DOHH2 (cell line): ENCODE measurements at regions not wholly inside any gene's neighbourhood (a gene's known extent, or its start where the extent isn't known, plus 50 kb on each side); places are given as distances from the start of the nearest gene placed in this dataset.

Source experiments
- EZH2phosphoT487 ChIP-seq: fragments of 200-600 bp; sonication (generic); IDR thresholded peaks from 2 replicates; pipeline ENCODE4 v1.6.1; 2017; ENCODE audit warnings: borderline replicate concordance, mild to moderate bottlenecking, antibody characterized with exemption, low read length, moderate library complexity, mixed read lengths
- TF ChIP-seq, protein P1 (sequence below): fragments of 200-600 bp; sonication (generic); IDR thresholded peaks from one replicate; pipeline ENCODE4 v1.5.1; 2014; ENCODE audit warnings: antibody characterized with exemption, mild to moderate bottlenecking, low read depth, low read length; ENCODE audit not compliant: poor library complexity, severe bottlenecking

DNA sequence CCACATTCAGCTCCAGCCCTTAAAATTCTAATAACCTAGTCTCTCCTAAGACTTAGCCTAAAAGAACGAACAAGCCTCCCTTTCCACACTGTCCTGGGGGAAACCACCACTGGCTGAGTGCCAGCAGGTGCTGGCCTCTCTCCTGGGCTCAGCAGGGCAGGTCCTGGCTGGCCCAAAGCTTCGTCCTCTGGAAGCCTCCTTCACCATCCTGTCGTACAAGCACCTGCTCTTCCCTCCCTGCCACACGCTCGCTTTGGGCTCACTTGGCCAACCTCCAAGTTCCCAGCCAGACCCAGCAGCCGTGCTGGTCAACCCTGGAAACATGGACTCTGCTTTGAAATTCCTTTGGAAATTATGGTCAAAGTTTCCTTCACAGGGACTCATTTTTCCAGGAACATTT, 58.2 kb upstream of the SLC25A33 start:
- TF ChIP-seq, protein P1, sequence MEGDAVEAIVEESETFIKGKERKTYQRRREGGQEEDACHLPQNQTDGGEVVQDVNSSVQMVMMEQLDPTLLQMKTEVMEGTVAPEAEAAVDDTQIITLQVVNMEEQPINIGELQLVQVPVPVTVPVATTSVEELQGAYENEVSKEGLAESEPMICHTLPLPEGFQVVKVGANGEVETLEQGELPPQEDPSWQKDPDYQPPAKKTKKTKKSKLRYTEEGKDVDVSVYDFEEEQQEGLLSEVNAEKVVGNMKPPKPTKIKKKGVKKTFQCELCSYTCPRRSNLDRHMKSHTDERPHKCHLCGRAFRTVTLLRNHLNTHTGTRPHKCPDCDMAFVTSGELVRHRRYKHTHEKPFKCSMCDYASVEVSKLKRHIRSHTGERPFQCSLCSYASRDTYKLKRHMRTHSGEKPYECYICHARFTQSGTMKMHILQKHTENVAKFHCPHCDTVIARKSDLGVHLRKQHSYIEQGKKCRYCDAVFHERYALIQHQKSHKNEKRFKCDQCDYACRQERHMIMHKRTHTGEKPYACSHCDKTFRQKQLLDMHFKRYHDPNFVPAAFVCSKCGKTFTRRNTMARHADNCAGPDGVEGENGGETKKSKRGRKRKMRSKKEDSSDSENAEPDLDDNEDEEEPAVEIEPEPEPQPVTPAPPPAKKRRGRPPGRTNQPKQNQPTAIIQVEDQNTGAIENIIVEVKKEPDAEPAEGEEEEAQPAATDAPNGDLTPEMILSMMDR, result no peak
- TF ChIP-seq EZH2phosphoT487, result no peak
